C4-2B (cell line): ENCODE measurements at regions not wholly inside any gene's neighbourhood (a gene's known extent, or its start where the extent isn't known, plus 50 kb on each side); places are given as distances from the start of the nearest gene placed in this dataset.
A peak's percentile ranks its signal among the peaks of the same experiment; 100 is the strongest.
"Not testable (repeated sequence)": the region's sequence is repeated elsewhere in the genome, so short reads cannot be mapped to it uniquely, and the experiment has no call there.

ENCODE experiments used
- H3K27ac ChIP-seq: fragments of 450-650 bp; 2 replicates; pipeline ENCODE4 v1.5.1; 2017
- CTCF ChIP-seq: fragments of 450-650 bp; conservative IDR thresholded peaks from 2 replicates; pipeline ENCODE4 v1.5.1; 2017; ENCODE audit warnings: mild to moderate bottlenecking
- ZFX ChIP-seq: fragments of 450-650 bp; IDR thresholded peaks from 2 replicates; pipeline ENCODE4 v1.6.1; 2017

GRCh38 chr1:187051618-187052232 lies 223.0 kb downstream of the PLA2G4A start:
- TF ChIP-seq CTCF: peak; percentile 81
- TF ChIP-seq ZFX: no peak
- no peak overlapping the region for H3K27ac ChIP-seq

GRCh38 chr1:187053876-187054275 lies 225.1 kb downstream of the PLA2G4A start:
- TF ChIP-seq ZFX (no peak), CTCF (no peak)
- peak overlapping the region; percentile 59; the same call in 1 of the 2 replicates for H3K27ac ChIP-seq

DNA sequence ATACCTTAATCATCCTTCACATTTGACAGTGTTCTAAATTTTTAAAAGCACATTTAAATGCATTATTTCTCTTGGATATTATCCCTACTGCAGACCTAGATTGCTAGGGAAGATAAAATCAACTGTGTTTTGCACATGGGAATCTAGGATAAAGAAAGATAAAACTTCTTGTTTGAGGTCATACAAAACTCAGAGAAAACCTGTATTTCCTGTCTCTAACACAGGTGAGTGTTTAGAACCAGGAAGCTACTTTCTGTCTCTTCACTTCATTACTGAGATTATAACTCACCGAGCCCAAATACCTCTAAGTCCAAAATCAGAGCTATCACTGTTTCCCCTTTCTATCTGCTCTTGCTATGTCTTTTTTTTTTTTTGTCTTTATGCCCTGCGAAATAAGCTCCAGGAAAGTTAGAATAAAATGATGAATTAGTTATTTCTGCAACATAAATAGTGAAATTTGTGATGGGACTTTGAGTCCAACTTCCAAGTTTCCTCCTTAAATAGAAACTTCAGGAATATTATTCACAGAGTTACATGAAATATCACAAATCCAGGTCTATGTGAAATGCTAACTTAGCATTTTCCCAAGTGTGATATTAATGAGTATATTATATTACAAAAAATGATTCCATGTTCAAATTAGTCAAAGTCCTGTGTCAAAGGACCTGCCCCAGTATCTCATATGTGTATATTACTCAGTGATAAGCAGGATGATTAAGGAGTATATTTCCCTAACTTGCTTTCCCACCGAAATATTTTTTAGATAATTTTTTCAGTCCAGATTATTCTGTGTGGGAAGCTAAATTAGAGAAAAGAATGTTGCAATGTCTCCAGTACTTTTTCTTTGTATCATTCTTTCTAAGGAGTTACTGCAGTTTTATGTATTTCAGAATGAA lies 226.4 kb downstream of the PLA2G4A start:
- TF ChIP-seq CTCF: no peak
- TF ChIP-seq ZFX: no peak
- peak overlapping the region; percentile 59; the same call in 1 of the 2 replicates for H3K27ac ChIP-seq

DNA sequence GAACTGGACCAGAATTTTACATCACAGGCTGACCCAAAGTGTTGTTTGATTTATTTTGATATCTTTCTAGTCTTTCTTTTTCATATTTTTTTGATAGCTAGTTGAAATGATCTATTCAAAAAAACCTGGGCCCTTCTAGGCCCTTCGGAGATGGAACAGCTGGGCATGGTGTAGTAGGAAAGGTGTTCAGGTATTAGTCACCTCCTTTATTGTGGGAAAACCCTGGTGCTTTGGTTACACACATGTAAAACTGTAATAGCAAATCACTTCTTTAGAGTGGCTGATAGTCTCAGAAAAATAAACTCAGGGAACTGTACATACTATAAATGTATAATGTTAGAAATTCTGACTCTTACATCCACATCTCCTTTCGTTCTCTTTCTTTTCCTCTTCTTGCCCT lies 234.5 kb downstream of the PLA2G4A start:
- no peak for TF ChIP-seq ZFX
- TF ChIP-seq CTCF: no peak
- H3K27ac ChIP-seq: no peak overlapping the region

DNA sequence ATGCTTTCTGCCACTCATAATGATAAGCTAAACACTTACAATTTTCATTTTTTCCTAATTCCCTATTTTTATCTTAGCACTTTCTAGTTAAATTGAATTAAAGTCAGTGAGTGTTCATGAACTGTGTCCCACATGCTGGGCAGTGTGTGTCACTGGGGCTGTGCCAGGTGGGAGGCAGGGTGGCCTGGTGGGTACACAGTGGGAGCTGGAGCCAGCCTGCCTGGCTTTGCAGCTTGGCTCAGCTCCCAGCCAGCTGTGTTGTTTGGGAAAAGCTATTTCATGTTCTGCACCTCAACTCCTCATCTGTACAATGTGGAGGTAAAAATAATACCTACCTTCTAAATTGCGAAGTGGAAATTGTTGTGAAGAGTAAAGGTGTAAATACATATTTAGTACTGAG lies 238.4 kb downstream of the PLA2G4A start:
- TF ChIP-seq ZFX: no peak
- no peak for TF ChIP-seq CTCF
- no peak overlapping the region for H3K27ac ChIP-seq

GRCh38 chr1:187070076-187070475 lies 241.3 kb downstream of the PLA2G4A start:
- H3K27ac ChIP-seq: no peak overlapping the region
- no peak for TF ChIP-seq ZFX
- TF ChIP-seq CTCF: no peak

- H3K27ac ChIP-seq: not testable (repeated sequence)
Measured at GRCh38 chr1:187072262-187073034, 243.7 kb downstream of the PLA2G4A start.

DNA sequence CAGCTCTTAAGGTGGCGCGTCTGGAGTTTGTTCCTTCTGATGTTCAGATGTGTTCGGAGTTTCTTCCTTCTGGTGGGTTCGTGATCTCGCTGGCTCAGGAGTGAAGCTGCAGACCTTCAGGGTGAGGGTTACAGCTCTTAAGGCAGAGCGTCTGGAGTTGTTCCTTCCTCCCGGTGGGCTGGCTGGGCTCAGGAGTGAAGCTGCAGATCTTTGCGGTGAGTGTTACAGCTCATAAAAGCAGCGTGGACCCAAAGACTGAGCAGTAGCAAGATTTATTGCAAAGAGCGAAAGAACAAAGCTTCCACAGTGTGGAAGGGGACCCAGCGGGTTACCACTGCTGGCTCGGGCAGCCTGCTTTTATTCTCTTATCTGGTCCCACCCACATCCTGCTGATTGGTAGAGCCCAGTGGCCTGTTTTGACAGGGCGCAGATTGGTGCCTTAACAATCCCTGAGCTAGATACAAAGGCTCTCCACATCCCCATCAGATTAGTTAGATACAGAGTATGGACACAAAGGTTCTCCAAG lies 244.3 kb downstream of the PLA2G4A start:
- H3K27ac ChIP-seq: not testable (repeated sequence)

- H3K27ac ChIP-seq: not testable (repeated sequence)
Measured at GRCh38 chr1:187073634-187074245, 245.0 kb downstream of the PLA2G4A start.
